ENCODE measurements at regions not wholly inside any gene's neighbourhood (a gene's known extent, or its start where the extent isn't known, plus 50 kb on each side); places are given as distances from the start of the nearest gene placed in this dataset.

DNA sequence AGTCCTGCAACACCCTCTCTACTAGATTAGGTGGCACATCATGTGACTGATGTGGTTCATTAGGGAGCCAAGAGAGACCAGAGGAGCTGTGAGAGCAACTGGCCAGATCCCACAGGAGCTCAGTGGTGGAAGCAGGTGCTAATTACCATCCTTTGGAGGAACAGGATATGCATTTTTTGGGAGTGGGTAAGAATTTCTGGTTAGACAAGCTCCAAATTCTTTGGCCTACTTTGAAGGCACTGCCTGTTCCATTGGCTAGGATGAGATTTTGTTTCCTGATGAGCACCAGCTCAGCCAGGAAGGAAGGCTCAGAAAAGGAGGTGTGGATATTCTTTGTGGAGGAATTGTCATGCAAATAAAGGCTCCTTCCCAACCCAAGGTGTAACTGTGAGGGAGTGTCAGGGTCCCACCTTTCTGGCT, 130.3 kb upstream of the BMP2 start:
- no peak for DNase-seq
- Histone ChIP-seq H4K20me1 (ENCODE audit: insufficient read depth, low read length) (no peaks in the 10 kb centered on the region), H3K79me2 (ENCODE audit: insufficient read depth, low read length) (no peaks in the 10 kb centered on the region), H3K36me3 (replicated peaks in 1 of 2; ENCODE audit: control insufficient read depth in 1 of 2, insufficient read depth in 2 of 2, low read length in 2 of 2) (no peaks in the 10 kb centered on the region), H3K9ac (ENCODE audit: insufficient read depth, low read length, poor library complexity, severe bottlenecking) (no peak overlapping the region), H3K27ac (ENCODE audit: low read depth in 1 of 2, low read length in 2 of 2) (no peak overlapping the region), H2AFZ (ENCODE audit: insufficient read depth, low read depth, low read length, poor library complexity, severe bottlenecking) (no peak overlapping the region), H3K4me2 (replicated peaks; ENCODE audit: extremely low read depth, low read length, poor library complexity, severe bottlenecking) (no peak overlapping the region), H3K9me3 (replicated peaks in 1 of 2; ENCODE audit: control insufficient read depth in 1 of 2, insufficient read depth in 1 of 2, low read length in 2 of 2) (no peaks in the 10 kb centered on the region), H3K4me3 (replicated peaks in 1 of 3; ENCODE audit: low read depth in 2 of 3, low read length in 3 of 3) (no peak overlapping the region), H3K4me1 (ENCODE audit: control insufficient read depth in 1 of 2, insufficient read depth in 2 of 2, low read length in 2 of 2) (no peaks in the 10 kb centered on the region), H3K27me3 (ENCODE audit: control insufficient read depth in 2 of 2, insufficient read depth in 2 of 2, low read length in 2 of 2) (peaks cover 4 to 7% of the 10 kb centered on the region in 2 donors)
- Mint-ChIP-seq H3K4me3 (no peak overlapping the region), H3K4me1 (no peaks in the 10 kb centered on the region), H3K9me3 (peaks cover 0 to 2% (median 0%) of the 10 kb centered on the region in 7 donors), H3K36me3 (no peaks in the 10 kb centered on the region), H3K27me3 (ENCODE audit: low read depth in 3 of 3) (peaks cover 3 to 20% (median 4%) of the 10 kb centered on the region in 3 donors), H3K27ac (no peak overlapping the region)
- no peak for TF ChIP-seq CTCF (IDR thresholded peaks at IDR 0.05)
- intact Hi-C loops (cut with micrococcal nuclease) = no loop called here

- H3K79me2 ChIP-seq (ENCODE audit: insufficient read depth, low read length) = no peaks in the 10 kb centered on the region
- Mint-ChIP-seq H3K4me1 (no peaks in the 10 kb centered on the region), H3K4me3 (no peak overlapping the region), H3K27me3 (ENCODE audit: low read depth in 3 of 3) (peaks cover 3 to 15% (median 4%) of the 10 kb centered on the region in 3 donors), H3K27ac (no peak overlapping the region), H3K36me3 (no peaks in the 10 kb centered on the region), H3K9me3 (peaks cover 0 to 2% (median 0%) of the 10 kb centered on the region in 7 donors)
- no peak overlapping the region for H3K4me3 ChIP-seq (replicated peaks in 1 of 3; ENCODE audit: low read depth in 2 of 3, low read length in 3 of 3)
- DNase-seq = no peak
- no peak overlapping the region for H2AFZ ChIP-seq (ENCODE audit: insufficient read depth, low read depth, low read length, poor library complexity, severe bottlenecking)
- H3K27ac ChIP-seq (ENCODE audit: low read depth in 1 of 2, low read length in 2 of 2) = no peak overlapping the region
- peaks cover 4 to 7% of the 10 kb centered on the region in 2 donors for H3K27me3 ChIP-seq (ENCODE audit: control insufficient read depth in 2 of 2, insufficient read depth in 2 of 2, low read length in 2 of 2)
- no peak overlapping the region for H3K4me2 ChIP-seq (replicated peaks; ENCODE audit: extremely low read depth, low read length, poor library complexity, severe bottlenecking)
- H3K36me3 ChIP-seq (replicated peaks in 1 of 2; ENCODE audit: control insufficient read depth in 1 of 2, insufficient read depth in 2 of 2, low read length in 2 of 2) = no peaks in the 10 kb centered on the region
- no peaks in the 10 kb centered on the region for H3K9me3 ChIP-seq (replicated peaks in 1 of 2; ENCODE audit: control insufficient read depth in 1 of 2, insufficient read depth in 1 of 2, low read length in 2 of 2)
- TF ChIP-seq CTCF (IDR thresholded peaks at IDR 0.05) = peak; percentile 28
- H4K20me1 ChIP-seq (ENCODE audit: insufficient read depth, low read length) = no peaks in the 10 kb centered on the region
- no peaks in the 10 kb centered on the region for H3K4me1 ChIP-seq (ENCODE audit: control insufficient read depth in 1 of 2, insufficient read depth in 2 of 2, low read length in 2 of 2)
- WGBS (ENCODE audit: insufficient coverage) = 46% methylated on average over 6 of the region's 8 CpGs
- intact Hi-C loops (cut with micrococcal nuclease) = no loop called here
- H3K9ac ChIP-seq (ENCODE audit: insufficient read depth, low read length, poor library complexity, severe bottlenecking) = no peak overlapping the region
These were observed 131.0 kb upstream of the BMP2 start for GRCh38 chr20:6636209-6637159.

Measured in CD14-positive monocyte (primary cell).